Left hindlimb (tissue), 1 donor: ENCODE measurements at regions not wholly inside any gene's neighbourhood (a gene's known extent, or its start where the extent isn't known, plus 50 kb on each side); places are given as distances from the start of the nearest gene placed in this dataset.

Experiments used
- DNase-seq: peaks from one replicate; pipeline ENCODE4 v3.0.0-alpha.2; 2018

GRCh38 chr4:184575306-184575705, 73.9 kb downstream of the CASP3 start:
- DNase-seq: no peak

GRCh38 chr4:184574861-184575260, 74.4 kb downstream of the CASP3 start:
- no peak for DNase-seq

- no peak for DNase-seq
Measured at GRCh38 chr4:184573701-184574100, 75.5 kb downstream of the CASP3 start.

GRCh38 chr4:184568770-184569169, 80.5 kb downstream of the CASP3 start:
- no peak for DNase-seq

GRCh38 chr4:184563621-184564020, 85.6 kb downstream of the CASP3 start:
- DNase-seq: no peak

GRCh38 chr4:184558996-184559395, 84.6 kb upstream of the IRF2 start:
- no peak for DNase-seq

GRCh38 chr4:184553891-184554290, 79.5 kb upstream of the IRF2 start:
- no peak for DNase-seq

- DNase-seq: no peak
Measured at GRCh38 chr4:184550476-184550875, 76.1 kb upstream of the IRF2 start.

- no peak for DNase-seq
Measured at GRCh38 chr4:184548648-184549341, 74.4 kb upstream of the IRF2 start.

GRCh38 chr4:184548316-184548647, 73.9 kb upstream of the IRF2 start:
- no peak for DNase-seq

- DNase-seq: no peak
Measured at GRCh38 chr4:184544788-184545409, 70.5 kb upstream of the IRF2 start.

- no peak for DNase-seq
Measured at GRCh38 chr4:184541907-184542306, 67.6 kb upstream of the IRF2 start.

- no peak for DNase-seq
Measured at GRCh38 chr4:184540307-184540706, 66.0 kb upstream of the IRF2 start.

GRCh38 chr4:184538023-184538599, 63.8 kb upstream of the IRF2 start:
- peak; percentile 90 for DNase-seq

GRCh38 chr4:184537269-184538022, 63.1 kb upstream of the IRF2 start:
- DNase-seq: peak; percentile 99

- DNase-seq: no peak
Measured at GRCh38 chr4:184536881-184537248, 62.5 kb upstream of the IRF2 start.

GRCh38 chr4:184536065-184536880, 61.9 kb upstream of the IRF2 start:
- no peak for DNase-seq

GRCh38 chr4:184534511-184535391, 60.4 kb upstream of the IRF2 start:
- no peak for DNase-seq

- DNase-seq: no peak
Measured at GRCh38 chr4:184533908-184534307, 59.6 kb upstream of the IRF2 start.

- DNase-seq: no peak
Measured at GRCh38 chr4:184531008-184531407, 56.7 kb upstream of the IRF2 start.

GRCh38 chr4:184529283-184529682, 54.9 kb upstream of the IRF2 start:
- no peak for DNase-seq

GRCh38 chr4:184528713-184529112, 54.4 kb upstream of the IRF2 start:
- no peak for DNase-seq
